Activated CD4-positive, alpha-beta T cell treated with anti-CD3 and anti-CD28 coated beads for 36 hours (primary cell): ENCODE measurements at regions not wholly inside any gene's neighbourhood (a gene's known extent, or its start where the extent isn't known, plus 50 kb on each side); places are given as distances from the start of the nearest gene placed in this dataset.

Experiments
- ATAC-seq: fragments of 200-7000 bp; cut with Tn5 transposase; one replicate; pipeline ENCODE4 v1.10.0; 2021; ENCODE audit warnings: mild to moderate bottlenecking, moderate library complexity
- CTCF ChIA-PET: fragments of 350-600 bp; sonication (Branson Sonifier 250); formaldehyde crosslinking; loops from one replicate; lab custom pipeline; 2021; ENCODE audit warnings: antibody characterized with exemption; lab: Charles Lee
- POLR2A ChIA-PET: fragments of 350-600 bp; sonication (Branson Sonifier 250); formaldehyde crosslinking; loops from one replicate; lab custom pipeline; 2021; ENCODE audit warnings: antibody characterized with exemption, inconsistent platforms; lab: Charles Lee
- DNase-seq: peaks from one replicate; pipeline ENCODE4 v3.0.0-alpha.2; 2020
- H3K27ac Mint-ChIP-seq: one replicate; pipeline ENCODE4 v1.8.0; 2021; ENCODE audit warnings: mixed read lengths
- H3K27me3 Mint-ChIP-seq: one replicate; pipeline ENCODE4 v1.8.0; 2021; ENCODE audit warnings: mixed read lengths
- H3K36me3 Mint-ChIP-seq: one replicate; pipeline ENCODE4 v1.8.0; 2021; ENCODE audit warnings: low read depth, mixed read lengths
- H3K4me1 Mint-ChIP-seq: one replicate; pipeline ENCODE4 v1.8.0; 2021; ENCODE audit warnings: mixed read lengths
- H3K4me3 Mint-ChIP-seq: one replicate; pipeline ENCODE4 v1.8.0; 2021; ENCODE audit warnings: mild to moderate bottlenecking, moderate library complexity, mixed read lengths
- H3K9me3 Mint-ChIP-seq: one replicate; pipeline ENCODE4 v1.8.0; 2021; ENCODE audit warnings: low read depth, mixed read lengths
- intact Hi-C, 2 experiments: fragments of 100-400 bp; cut with DNase I in 1 of 2; cut with micrococcal nuclease in 1 of 2; formaldehyde crosslinking; loops; one replicate each; pipeline versions ENCODE4 v1.14.2 to v1.15.1; 2022 to 2024; cut with DNase I, micrococcal nuclease

DNA sequence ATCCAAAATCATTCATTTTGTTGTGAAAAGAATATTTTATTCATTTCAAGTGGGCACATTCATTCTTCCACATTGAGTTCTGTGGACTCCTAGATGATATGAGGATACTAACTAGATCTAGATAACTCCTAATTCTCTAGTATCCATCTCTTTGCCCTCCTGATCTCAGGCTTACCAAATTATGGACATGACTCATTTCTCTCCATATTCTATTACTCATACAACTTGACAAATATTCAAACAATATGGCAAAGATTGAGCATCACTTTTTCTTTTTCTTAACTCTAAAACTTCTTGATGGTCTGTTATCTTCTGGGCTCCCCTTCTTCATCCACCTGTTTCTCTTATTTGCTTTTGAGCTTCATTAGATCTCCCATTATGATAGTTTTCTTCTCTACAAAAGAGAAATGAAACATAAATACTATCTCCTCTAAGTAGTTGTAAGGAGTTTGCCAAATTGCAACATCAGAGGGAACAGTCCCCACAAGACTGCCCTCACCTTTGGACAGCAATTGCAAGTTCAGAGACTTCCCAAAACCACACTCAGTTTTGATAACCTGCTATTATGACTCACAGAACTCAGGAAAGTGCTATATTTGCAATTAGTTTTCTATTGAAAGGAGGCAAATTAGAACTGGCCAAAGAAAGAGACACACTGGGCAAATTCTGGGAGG is 422.9 kb downstream of the SPRY1 start:
- Mint-ChIP-seq H3K4me1 (no peaks in the 10 kb centered on the region), H3K9me3 (no peaks in the 10 kb centered on the region), H3K27me3 (peaks cover 6% of the 10 kb centered on the region), H3K4me3 (no peak overlapping the region), H3K27ac (no peak overlapping the region), H3K36me3 (no peaks in the 10 kb centered on the region)
- intact Hi-C loops, result no loop called here
- ATAC-seq (no peak), DNase-seq (no peak)
- POLR2A ChIA-PET, result no interaction called here
- CTCF ChIA-PET, result interaction anchor here (0.8 kb wide), 1 partner anchor 385 kb away, joined by 3 read pairs; no protein-coding TSS in a partner anchor

- ChIA-PET CTCF (no interaction called here), POLR2A (no interaction called here)
- no peak for DNase-seq
- H3K4me3 Mint-ChIP-seq, result no peak overlapping the region
- H3K9me3 Mint-ChIP-seq, result no peaks in the 10 kb centered on the region
- no peak for ATAC-seq
- peaks cover 7% of the 10 kb centered on the region for H3K27me3 Mint-ChIP-seq
- intact Hi-C loops, result no loop called here
- H3K36me3 Mint-ChIP-seq, result no peaks in the 10 kb centered on the region
- no peak overlapping the region for H3K27ac Mint-ChIP-seq
- H3K4me1 Mint-ChIP-seq, result no peaks in the 10 kb centered on the region
Observed at GRCh38 chr4:123821861-123822260, 425.3 kb downstream of the SPRY1 start.

- H3K27ac Mint-ChIP-seq, result no peak overlapping the region
- no peaks in the 10 kb centered on the region for H3K36me3 Mint-ChIP-seq
- no peaks in the 10 kb centered on the region for H3K9me3 Mint-ChIP-seq
- intact Hi-C loops, result no loop called here
- ATAC-seq (no peak), DNase-seq (no peak)
- peaks cover 7% of the 10 kb centered on the region for H3K27me3 Mint-ChIP-seq
- H3K4me1 Mint-ChIP-seq, result no peaks in the 10 kb centered on the region
- no peak overlapping the region for H3K4me3 Mint-ChIP-seq
- POLR2A ChIA-PET, result no interaction called here
- CTCF ChIA-PET, result no interaction called here
Observed at GRCh38 chr4:123822353-123822752, 425.8 kb downstream of the SPRY1 start.

DNA sequence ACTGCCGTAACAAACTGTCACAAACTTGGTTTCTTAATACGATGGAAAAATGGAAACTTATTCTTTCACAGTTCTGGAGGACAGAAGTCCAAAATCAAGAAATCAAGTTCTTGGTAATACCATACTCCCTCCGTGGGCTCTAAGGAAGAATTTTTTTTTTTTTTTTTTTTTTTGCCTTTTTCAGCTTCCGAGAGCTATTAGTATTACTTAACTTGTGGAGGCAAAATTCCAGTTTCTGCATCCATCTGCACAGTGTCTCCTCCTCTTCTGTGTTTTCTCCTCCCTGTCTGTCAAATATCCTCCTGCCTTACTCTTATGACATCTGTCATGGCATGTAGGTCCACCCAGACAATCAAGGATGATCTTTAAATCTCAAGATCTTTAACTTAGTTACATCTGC is 426.6 kb downstream of the SPRY1 start:
- Mint-ChIP-seq H3K27me3 (peaks cover 7% of the 10 kb centered on the region), H3K36me3 (no peaks in the 10 kb centered on the region), H3K4me3 (no peak overlapping the region), H3K27ac (no peak overlapping the region), H3K9me3 (no peaks in the 10 kb centered on the region), H3K4me1 (no peaks in the 10 kb centered on the region)
- intact Hi-C loops, result no loop called here
- CTCF ChIA-PET, result no interaction called here
- no peak for DNase-seq
- POLR2A ChIA-PET, result no interaction called here
- no peak for ATAC-seq

DNA sequence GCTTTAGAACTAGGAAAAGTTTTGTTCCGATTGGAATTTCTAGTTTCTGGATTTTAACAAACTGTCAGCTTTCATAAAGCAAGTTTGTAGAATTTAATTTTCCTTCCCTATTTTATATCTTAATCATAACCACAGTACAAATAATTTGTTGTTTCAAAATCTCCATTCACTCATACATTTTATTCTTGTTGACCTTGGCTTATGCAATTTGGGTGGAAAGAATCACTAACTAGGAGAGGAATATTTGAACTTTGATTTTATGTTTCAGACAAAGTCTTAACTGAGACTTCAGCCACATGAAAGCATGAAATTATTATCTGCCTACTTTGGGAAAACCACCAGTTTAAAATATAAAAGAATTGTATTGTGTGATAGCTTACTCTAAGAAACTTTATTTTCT is 427.9 kb downstream of the SPRY1 start:
- Mint-ChIP-seq H3K4me1 (no peaks in the 10 kb centered on the region), H3K27ac (no peak overlapping the region), H3K36me3 (no peaks in the 10 kb centered on the region), H3K27me3 (peaks cover 7% of the 10 kb centered on the region), H3K4me3 (no peak overlapping the region), H3K9me3 (no peaks in the 10 kb centered on the region)
- DNase-seq (no peak), ATAC-seq (no peak)
- ChIA-PET CTCF (no interaction called here), POLR2A (no interaction called here)
- intact Hi-C loops, result no loop called here

- H3K36me3 Mint-ChIP-seq, result no peaks in the 10 kb centered on the region
- H3K27ac Mint-ChIP-seq, result no peak overlapping the region
- no peaks in the 10 kb centered on the region for H3K9me3 Mint-ChIP-seq
- H3K27me3 Mint-ChIP-seq, result peaks cover 7% of the 10 kb centered on the region
- CTCF ChIA-PET, result interaction anchor here (1.1 kb wide), 1 partner anchor 12 kb away, joined by 3 read pairs; no protein-coding TSS in a partner anchor
- intact Hi-C loops, result no loop called here
- ATAC-seq (no peak), DNase-seq (no peak)
- no peaks in the 10 kb centered on the region for H3K4me1 Mint-ChIP-seq
- no peak overlapping the region for H3K4me3 Mint-ChIP-seq
- POLR2A ChIA-PET, result no interaction called here
Observed at GRCh38 chr4:123825596-123826291, 429.1 kb downstream of the SPRY1 start.

DNA sequence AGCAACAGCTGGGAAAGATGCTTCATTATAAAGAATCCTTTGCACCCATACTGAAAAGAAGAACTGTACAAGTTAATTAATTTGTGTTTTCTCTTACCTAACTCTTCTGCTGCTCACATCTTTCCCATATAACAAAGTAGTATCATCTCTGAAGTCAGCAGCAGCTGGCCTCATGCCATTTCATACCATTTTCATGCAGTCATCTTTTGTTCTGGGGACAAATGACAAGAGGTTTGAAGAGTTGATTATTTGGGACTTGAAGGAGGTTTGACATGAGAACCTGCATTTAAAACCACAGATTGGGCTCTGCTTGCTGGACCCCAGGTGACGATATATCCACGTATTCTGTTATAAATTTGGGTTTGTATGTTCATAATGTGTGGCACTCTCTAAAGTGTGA is 430.3 kb downstream of the SPRY1 start:
- ATAC-seq, result no peak
- no peak overlapping the region for H3K27ac Mint-ChIP-seq
- H3K9me3 Mint-ChIP-seq, result no peaks in the 10 kb centered on the region

GRCh38 chr4:123827511-123827910 is 430.9 kb downstream of the SPRY1 start:
- H3K4me1 Mint-ChIP-seq, result no peaks in the 10 kb centered on the region
- H3K4me3 Mint-ChIP-seq, result no peak overlapping the region
- intact Hi-C loops, result no loop called here
- H3K9me3 Mint-ChIP-seq, result no peaks in the 10 kb centered on the region
- CTCF ChIA-PET, result interaction anchor here (1.0 kb wide), 1 partner anchor 55 kb away, joined by 4 read pairs; no protein-coding TSS in a partner anchor
- POLR2A ChIA-PET, result no interaction called here
- ATAC-seq, result no peak
- H3K27ac Mint-ChIP-seq, result no peak overlapping the region
- no peaks in the 10 kb centered on the region for H3K36me3 Mint-ChIP-seq
- peaks cover 7% of the 10 kb centered on the region for H3K27me3 Mint-ChIP-seq
- no peak for DNase-seq

More for the DNA sequence above, 430.3 kb downstream of the SPRY1 start:
- peaks cover 7% of the 10 kb centered on the region for H3K27me3 Mint-ChIP-seq
- intact Hi-C loops, result no loop called here
- H3K36me3 Mint-ChIP-seq, result no peaks in the 10 kb centered on the region
- no peak overlapping the region for H3K4me3 Mint-ChIP-seq
- ChIA-PET POLR2A (no interaction called here), CTCF (interaction anchor here (1.1 kb wide), 1 partner anchor 10 kb away, joined by 3 read pairs; no protein-coding TSS in a partner anchor)
- no peaks in the 10 kb centered on the region for H3K4me1 Mint-ChIP-seq
- DNase-seq, result no peak

- Mint-ChIP-seq H3K4me1 (no peaks in the 10 kb centered on the region), H3K36me3 (no peaks in the 10 kb centered on the region), H3K9me3 (no peaks in the 10 kb centered on the region), H3K27ac (no peak overlapping the region), H3K4me3 (no peak overlapping the region), H3K27me3 (no peaks in the 10 kb centered on the region)
- intact Hi-C loops, result no loop called here
- ATAC-seq, result no peak
- no peak for DNase-seq
- ChIA-PET CTCF (no interaction called here), POLR2A (no interaction called here)
Observed at GRCh38 chr4:123830930-123831329, 434.3 kb downstream of the SPRY1 start.

- no peak for ATAC-seq
- H3K9me3 Mint-ChIP-seq, result no peaks in the 10 kb centered on the region
- H3K4me3 Mint-ChIP-seq, result no peak overlapping the region
- intact Hi-C loops, result no loop called here
- ChIA-PET CTCF (no interaction called here), POLR2A (no interaction called here)
- H3K4me1 Mint-ChIP-seq, result no peaks in the 10 kb centered on the region
- no peaks in the 10 kb centered on the region for H3K27me3 Mint-ChIP-seq
- DNase-seq, result no peak
- no peaks in the 10 kb centered on the region for H3K36me3 Mint-ChIP-seq
- H3K27ac Mint-ChIP-seq, result no peak overlapping the region
Observed at GRCh38 chr4:123832173-123833026, 435.8 kb downstream of the SPRY1 start.

GRCh38 chr4:123833171-123833643 is 436.6 kb downstream of the SPRY1 start:
- no peaks in the 10 kb centered on the region for H3K36me3 Mint-ChIP-seq
- no peaks in the 10 kb centered on the region for H3K27me3 Mint-ChIP-seq
- no peaks in the 10 kb centered on the region for H3K9me3 Mint-ChIP-seq
- H3K4me1 Mint-ChIP-seq, result no peaks in the 10 kb centered on the region
- intact Hi-C loops, result no loop called here
- ChIA-PET CTCF (no interaction called here), POLR2A (no interaction called here)
- ATAC-seq (no peak), DNase-seq (no peak)
- H3K4me3 Mint-ChIP-seq, result no peak overlapping the region
- no peak overlapping the region for H3K27ac Mint-ChIP-seq
